HG02678 (cell line): ENCODE measurements at regions not wholly inside any gene's neighbourhood (a gene's known extent, or its start where the extent isn't known, plus 50 kb on each side); places are given as distances from the start of the nearest gene placed in this dataset.
"Not testable (repeated sequence)": the region's sequence is repeated elsewhere in the genome, so short reads cannot be mapped to it uniquely, and the experiment has no call there.

Experiments
- ATAC-seq: cut with Tn5 transposase; IDR thresholded peaks from one replicate; pipeline ENCODE4 v1.9.1; 2021; ENCODE audit warnings: mild to moderate bottlenecking, moderate library complexity; ENCODE audit not compliant: unreplicated experiment

DNA sequence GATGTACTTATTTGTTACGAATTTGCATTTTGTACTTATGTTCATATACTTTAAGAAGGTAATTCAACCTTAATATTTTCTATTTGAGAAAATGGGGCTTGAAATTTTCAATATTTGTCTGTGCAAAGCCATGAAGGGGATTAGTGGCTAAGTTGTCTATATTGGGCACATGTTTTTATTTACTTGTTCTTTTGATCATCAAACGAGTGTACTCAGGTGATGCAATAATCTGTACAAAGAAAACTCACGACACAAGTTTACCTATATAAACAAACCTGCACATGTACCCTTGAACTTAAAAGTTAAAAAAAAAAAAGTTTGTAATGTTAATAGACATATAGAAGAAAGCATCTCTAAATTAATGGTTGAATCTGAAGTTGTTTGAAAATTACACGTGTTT lies 658.9 kb upstream of the SYT4 start:
- ATAC-seq, result no peak

DNA sequence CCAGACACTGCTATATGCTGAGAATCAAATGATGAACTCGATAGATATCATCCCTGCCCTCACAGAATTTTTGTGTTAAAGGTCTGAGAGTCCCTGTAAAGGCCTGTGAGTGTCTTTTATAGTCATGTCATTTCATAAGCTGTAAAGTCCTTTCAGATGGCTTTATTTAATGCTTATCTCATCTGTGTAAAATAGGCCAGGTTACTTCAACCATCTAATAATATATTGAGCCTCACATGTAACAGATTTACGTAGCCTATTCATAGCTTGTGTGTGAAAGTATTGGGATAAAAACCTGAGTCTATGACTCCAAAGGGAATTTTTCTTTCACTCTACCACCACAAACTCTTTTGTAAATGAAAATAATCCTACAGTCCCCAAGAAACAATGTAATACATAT lies 672.0 kb upstream of the SYT4 start:
- no peak for ATAC-seq

DNA sequence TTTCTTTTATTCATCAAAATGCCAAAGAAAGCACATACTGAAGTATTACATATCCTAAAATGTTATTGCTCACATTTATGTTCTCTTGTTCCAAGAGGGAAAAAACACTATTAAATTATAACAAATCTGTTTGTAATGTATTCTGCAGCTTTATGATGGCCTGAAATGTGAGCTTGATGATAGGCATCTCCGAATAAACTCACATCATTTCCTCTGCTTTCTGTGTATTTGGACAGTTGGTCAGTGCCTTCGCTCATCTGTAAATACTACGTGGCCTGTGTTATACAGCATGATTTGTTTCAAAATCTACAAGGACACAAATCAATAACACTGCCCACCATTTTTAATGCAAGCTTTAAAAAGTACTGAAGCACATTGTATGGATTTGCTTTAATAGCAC lies 672.8 kb upstream of the SYT4 start:
- no peak for ATAC-seq

DNA sequence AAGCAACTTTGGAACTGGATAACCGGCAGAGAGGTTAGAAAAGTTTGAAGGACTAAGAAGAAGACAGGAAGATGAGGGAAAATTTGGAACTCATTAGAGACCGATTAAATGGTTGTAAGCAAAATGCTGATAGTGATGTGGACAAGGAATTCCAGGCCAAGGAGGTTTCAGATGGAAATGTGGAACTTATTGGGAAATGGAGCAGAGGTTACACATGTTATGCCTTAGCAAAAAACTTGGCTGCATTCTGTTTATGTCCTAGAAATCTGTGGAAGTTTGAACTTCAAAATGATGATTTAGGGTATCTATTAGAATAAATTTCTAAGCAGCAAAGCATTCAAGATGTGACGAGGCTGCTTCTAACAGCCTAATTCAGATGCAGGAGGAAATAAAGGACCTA lies 675.1 kb upstream of the SYT4 start:
- no peak for ATAC-seq

DNA sequence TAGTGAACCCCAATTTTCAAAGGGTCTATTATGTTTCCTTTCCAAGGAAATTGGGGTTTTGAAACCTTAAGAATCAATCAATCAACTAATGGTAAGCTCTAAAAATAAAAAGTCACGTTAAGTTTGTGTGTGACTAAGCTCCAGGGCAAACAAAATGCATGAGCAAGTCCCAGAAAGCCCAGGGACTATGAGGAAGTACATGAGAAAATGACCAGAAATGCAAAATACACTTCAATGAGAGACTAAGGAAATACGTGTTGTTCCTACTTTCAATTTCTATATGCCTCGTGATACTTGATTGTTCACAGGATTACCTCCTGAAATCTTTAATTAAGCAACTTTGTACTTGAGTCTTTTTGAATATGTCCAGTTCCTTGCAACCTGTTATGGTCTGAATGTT lies 684.4 kb upstream of the SYT4 start:
- no peak for ATAC-seq

DNA sequence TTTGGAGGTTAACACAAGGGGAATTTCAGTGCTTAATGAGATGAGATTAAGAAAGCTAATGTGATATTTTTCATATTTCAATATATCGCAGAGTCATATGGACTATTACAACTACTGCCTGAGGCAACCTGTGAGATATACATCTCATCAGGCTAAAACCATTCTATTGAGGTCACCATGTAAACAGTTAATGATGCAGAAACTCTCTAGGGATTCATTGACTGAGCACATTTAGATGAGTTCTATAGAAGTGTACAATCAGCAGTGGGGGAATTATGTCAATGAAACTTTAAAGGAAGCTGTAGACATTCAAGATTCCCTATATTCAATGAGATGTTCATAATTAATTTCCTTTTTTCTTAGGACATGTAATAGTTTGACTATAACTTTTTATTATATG lies 687.4 kb upstream of the SYT4 start:
- no peak for ATAC-seq

DNA sequence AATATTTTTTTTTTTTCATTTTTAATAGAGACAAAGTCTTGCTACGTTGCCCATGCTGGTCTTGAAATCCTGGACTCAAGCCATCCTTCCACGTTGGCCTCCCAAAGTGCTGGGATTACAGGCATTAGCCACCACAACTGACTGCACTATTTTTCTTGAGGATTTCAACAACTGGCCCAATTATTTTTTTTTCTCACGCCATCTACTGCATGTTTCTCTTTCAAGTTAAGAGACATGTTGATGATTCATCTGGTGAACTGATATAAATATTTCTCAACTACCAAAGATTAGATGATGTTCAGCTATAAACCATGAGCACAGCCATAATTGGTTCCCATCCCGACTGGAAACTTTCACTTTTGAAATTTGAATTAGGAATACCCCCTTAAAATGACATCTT lies 688.4 kb upstream of the SYT4 start:
- ATAC-seq, result no peak

DNA sequence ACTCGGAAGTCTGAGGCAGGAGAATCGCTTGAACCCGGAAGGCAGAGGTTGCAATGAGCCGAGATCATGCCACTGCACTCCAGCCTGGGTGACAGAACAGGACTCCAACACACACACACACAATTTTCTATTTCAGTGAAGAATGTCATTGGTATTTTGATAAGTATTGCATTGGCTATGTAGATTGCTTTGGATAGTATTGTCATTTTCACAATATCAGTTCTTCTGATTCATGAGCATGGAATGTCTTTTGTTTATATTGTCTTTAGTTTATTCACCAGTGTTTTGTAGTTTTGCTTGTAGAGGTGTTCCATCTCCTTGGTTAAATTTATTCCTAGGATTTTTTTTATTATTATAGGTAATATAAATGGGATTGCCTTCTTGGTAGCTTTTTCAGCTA lies 693.4 kb upstream of the SYT4 start:
- no peak for ATAC-seq

DNA sequence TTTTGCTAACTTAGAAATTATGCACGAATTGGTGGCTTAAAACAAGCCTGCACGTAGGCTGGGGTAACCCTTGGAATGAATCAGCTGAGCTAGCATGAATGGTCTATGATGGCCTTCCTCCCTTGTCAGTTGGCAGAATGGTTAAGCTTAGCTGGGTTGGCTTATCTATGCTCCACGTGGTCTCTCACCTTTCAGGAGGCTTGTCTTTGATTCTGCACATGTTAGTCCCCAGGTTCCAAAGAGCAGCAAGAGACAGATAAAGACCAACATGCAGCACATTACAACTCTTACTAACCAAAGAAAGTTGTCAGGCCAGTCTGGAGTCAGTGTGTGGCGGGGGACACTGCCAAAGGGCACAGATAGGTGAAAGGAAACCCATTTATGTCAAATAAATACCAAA lies 700.9 kb upstream of the SYT4 start:
- no peak for ATAC-seq

DNA sequence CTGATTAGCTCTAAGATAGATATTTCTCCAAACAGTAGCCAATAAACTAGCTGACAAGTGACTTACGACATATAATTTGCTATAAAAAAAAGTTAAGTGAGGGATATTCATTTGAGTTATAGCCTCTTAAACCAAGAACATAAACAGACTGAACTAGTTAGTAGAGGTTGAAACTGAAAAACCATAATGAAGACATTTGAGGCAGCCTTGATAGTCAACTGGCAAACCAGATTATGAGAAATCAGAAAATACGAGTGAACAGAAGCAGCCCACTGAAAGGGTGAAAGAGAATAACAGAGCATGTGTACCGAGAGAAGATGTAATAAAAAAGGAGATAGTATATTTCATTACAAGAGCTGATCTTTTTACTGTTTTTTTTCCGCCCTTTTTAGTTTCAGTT lies 698.1 kb upstream of the SETBP1 start:
- no peak for ATAC-seq

DNA sequence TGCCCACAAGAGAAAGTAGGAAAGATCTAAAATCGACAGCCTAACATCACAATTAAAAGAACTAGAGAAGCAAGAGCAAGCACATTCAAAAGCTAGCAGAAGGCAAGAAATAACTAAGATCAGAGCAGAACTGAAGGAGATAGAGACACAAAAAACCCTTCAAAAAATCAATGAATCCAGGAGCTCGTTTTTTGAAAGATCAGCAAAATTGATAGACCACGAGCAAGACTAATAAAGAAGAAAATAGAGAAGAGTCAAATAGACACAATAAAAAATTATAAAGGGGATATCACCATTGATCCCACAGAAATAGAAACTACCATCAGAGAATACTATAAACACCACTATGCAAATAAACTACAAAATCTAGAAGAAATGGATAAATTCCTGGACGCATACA lies 693.6 kb upstream of the SETBP1 start:
- not testable (repeated sequence) for ATAC-seq

DNA sequence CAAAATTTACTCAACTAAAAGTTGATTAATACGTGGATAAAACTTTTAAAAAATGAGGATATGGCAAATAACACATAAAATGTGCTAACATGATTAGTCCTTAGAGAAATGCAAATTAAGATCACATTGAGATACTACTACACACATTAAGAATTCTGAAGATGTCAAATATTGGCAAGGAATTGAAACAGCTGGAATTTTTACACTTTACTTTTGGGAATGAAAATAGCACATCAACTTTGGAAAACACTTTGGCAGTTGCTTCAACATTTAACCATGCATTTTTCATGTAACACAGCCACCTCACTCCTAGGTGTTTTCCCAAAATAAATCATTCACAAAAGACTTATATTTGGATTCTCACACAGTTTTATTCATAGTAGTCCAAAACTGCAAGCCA lies 687.9 kb upstream of the SETBP1 start:
- no peak for ATAC-seq

DNA sequence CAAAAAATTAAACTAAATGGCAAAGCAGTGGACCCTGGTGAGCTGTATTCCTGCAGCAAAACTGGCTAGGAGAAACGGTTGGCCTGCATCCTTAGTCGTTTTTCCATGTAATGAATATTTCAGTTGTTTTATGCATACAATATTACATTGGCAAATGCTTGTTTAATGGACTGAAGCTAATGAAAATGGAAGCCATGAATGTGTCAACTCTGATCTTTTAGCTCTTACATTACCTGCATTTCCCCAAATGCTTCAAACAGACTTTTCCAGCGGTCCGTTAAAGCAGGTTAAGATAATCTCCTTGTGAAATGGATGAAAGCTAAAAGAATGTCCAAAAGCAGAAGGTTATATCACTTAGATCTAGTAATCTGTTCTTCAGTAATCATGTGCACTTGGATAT lies 686.3 kb upstream of the SETBP1 start:
- no peak for ATAC-seq

DNA sequence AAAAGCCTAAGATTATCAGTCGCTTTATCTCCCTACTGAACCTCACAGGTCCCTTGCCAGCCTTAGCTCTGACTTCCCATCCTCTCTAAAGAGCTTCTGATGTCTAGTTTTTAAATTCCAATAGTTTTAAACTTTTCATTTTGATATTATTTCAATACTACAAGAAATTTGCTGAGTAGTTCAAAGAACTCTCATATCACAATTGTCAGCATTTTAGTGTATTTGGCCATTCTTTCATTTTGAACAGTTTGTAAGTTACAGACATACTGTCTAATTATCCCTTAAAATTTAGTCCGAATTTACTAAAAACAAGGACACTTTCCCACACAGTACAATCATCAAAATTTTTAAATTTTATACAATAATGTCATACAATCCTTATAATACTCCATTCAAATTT lies 666.8 kb upstream of the SETBP1 start:
- no peak for ATAC-seq

DNA sequence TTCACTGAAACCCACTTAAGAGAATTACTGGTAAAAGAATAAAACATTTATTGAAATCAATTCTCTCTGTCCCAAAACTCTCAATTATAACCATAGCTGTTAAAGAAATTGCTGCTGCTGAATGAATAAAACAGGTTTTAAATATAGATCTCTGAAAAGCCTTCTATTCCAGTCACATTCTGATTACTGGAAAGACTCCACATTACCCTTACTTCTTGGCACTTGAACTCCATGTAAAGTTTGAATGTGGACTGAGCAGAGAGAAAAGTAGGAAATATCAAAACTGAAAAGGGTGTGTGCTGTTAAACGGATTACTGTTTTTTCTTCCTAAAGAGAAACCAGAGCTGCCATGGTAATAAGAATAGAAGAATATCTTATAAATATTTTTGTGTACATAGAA lies 655.3 kb upstream of the SETBP1 start:
- ATAC-seq, result no peak

DNA sequence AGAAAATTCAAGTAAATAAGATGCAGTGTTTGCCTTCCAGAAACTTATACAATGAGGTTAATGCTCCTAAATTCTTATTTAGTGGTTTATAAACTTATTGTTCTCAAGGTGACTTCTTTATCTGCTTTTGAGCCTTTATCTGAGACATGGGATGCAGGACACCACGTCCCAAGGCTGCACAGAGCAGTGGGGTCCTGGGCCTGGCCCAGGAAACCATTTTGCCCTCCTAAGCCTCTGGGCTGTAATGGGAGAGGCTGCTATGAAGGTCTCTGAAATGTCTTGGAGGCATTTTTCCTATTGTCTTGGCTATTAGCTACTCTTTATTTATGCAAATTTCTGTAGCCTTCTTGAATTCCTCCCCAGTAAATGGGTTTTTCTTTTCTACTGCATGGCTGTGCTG lies 652.6 kb upstream of the SETBP1 start:
- ATAC-seq, result no peak

DNA sequence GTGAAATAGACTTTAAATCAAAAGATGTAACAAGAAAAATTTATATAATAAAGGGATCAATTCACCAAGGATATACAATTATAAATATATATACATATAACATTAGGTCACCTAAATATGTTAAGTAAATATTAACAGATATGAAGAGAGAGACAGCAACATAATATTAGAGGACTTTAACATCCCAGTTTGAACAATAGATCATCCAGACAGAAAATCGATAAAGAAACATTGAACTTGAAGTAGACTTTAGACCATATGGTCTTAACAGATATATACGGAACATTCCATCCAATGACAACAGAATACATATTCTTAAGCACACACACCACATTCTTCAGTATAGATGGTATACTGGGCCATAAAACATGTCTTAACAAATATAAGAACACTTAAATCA lies 649.6 kb upstream of the SETBP1 start:
- no peak for ATAC-seq

DNA sequence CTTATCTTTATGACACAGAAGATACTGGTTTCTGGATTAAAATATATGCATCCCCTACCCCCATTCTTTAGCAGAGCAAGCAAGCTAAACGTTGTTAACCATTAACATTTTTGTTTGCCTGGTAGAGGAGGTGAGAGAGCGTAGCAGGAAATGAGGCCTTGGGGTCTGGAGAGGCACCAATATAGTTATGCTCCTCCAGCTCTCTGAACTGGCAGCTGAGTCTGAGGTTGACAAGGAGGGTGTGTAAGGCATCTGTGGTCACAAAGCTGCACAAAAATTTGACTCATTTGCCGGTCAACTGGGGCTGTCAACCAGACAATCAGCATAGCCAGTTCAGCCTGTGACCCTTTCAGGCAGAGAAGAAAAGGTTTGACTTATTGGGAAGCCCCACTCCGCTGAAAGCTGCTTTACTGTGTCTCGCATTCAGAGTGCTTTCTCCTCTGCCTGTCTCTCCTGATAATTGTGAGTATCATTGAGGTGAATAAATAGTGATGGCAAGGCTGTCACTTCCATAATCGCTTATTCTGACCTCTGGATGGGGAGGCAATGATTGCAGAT lies 647.5 kb upstream of the SETBP1 start:
- ATAC-seq, result no peak

DNA sequence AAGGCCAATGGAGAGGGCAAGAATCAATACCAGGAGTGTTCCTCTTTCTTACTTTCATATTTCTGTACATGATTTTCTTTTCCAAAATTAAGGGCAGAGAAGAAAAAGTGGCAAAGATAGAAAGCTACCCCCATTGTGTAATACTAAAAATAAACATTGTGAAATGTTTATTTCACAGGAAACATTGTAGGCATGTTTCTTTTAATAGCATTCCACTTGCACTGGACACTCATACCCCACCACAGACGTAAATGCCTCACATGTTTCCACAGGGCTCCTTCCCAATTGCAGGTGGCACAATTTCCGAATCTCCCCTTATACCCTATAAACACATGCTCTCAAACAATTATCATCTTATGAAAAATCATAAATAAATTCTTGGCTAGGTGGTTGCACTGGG lies 645.1 kb upstream of the SETBP1 start:
- ATAC-seq, result no peak

DNA sequence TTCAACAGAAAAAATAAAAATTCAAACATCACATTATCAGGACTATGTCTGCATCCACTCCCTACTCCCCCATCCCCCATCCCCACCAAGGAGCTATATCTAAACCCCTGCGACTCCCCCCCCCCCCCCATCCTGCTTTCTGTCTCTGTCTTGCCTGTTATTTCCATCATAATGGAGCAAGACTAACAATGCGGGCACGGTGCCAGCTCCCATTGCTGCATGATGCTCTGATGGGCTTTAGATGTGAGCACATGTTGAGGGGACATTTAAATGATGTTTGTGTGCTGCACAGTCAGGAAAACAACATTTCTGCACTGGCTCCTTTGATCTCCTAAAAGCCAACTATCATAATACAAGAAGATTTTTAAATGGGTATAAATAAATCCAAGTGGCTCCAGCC lies 644.2 kb upstream of the SETBP1 start:
- ATAC-seq, result no peak

DNA sequence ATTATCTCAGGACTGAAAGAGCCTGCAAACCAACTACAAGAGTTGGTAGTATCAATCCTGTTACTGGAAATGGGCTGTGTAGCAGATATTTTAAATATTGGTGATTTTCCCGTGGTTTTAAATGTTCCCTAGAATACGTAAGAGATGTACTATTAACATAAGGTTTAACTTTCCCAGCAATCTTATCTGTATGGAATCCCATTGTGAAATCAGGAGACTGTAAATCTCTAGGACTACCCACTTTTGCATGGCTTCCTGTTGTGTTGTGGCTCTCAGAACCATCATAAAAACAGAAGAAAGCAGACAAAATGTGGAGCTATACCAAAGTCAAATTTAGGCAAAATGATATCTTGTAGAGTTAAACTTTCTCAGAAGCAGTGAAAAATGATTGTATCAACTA lies 641.5 kb upstream of the SETBP1 start:
- ATAC-seq, result no peak

DNA sequence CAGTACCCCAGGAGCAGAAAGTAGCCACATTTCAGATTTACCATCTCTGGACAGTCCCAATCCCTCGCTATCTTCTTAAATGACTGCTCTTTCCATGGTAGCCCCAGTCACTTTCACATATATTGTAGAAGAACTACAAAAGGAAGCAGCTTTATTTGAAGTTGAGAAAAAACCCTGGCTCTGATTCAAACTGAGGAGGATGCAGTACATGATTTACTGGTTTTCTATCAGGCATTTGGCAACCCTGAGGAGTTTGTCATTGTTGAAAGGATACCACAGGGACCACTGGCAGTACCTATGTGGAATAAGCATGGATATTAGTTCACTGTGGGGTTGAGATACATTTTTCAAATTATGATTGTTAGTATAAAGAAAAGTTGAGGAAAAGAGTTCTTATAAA lies 640.9 kb upstream of the SETBP1 start:
- ATAC-seq, result no peak

DNA sequence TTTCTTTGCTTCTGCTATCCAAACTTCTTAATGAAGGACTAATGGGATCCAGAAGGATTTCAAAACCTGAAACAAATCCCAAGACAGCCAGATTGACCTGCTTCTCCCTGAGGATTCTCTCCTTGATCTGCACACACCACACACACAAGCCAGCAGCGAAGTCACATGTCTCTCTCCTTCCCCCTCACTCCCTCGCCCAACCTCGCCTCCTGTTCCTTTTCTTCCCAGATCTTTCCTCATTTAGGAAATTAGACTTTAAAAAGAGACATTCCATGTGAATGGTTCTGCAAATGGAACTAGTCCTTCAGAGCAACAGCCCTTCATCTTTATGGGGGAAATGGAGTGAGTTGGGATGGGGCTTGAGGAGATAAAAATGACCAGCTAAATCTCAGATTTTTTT lies 639.1 kb upstream of the SETBP1 start:
- ATAC-seq, result no peak

DNA sequence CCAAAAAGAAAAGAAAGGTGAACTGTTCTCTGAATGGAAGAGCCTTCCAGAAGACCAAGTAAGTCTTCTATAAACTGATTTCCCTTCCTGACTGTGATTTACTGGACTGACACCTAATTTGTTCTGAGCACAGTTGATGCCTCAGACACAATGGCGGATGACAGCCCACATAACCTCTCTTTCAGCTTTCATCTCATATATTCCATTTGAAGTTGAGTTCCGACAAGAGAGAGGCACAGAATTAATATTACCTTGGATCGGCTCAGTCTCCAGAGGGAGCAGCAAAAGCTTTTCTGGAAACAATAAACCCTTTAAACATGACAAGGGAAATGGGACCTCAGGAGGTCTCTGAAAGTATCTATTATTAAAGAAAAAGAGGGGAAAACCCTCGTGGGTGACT lies 638.7 kb upstream of the SETBP1 start:
- ATAC-seq, result no peak
